Activated CD4-positive, alpha-beta T cell treated with anti-CD3 and anti-CD28 coated beads, Interleukin-2, amount 10 ng/mL, durations not matched to agents 7 days and 5 days (primary cell): ENCODE measurements at regions not wholly inside any gene's neighbourhood (a gene's known extent, or its start where the extent isn't known, plus 50 kb on each side); places are given as distances from the start of the nearest gene placed in this dataset.

Experiments
- CTCF ChIA-PET: fragments of 350-600 bp; sonication (Branson Sonifier 250); formaldehyde crosslinking; loops from one replicate; lab custom pipeline; 2021; ENCODE audit warnings: antibody characterized with exemption; lab: Charles Lee
- POLR2A ChIA-PET: fragments of 350-600 bp; sonication (Branson Sonifier 250); formaldehyde crosslinking; loops from one replicate; lab custom pipeline; 2021; ENCODE audit warnings: antibody characterized with exemption; lab: Charles Lee
- DNase-seq: peaks from one replicate; pipeline ENCODE4 v3.0.0-alpha.2; 2020
- H3K27ac Mint-ChIP-seq: one replicate; pipeline ENCODE4 v1.8.0; 2021; ENCODE audit warnings: mild to moderate bottlenecking, moderate library complexity, mixed read lengths
- H3K27me3 Mint-ChIP-seq: one replicate; pipeline ENCODE4 v1.8.0; 2021; ENCODE audit warnings: mixed read lengths
- H3K36me3 Mint-ChIP-seq: one replicate; pipeline ENCODE4 v1.8.0; 2021; ENCODE audit warnings: low read depth, mixed read lengths
- H3K4me1 Mint-ChIP-seq: one replicate; pipeline ENCODE4 v1.8.0; 2021; ENCODE audit warnings: mixed read lengths
- H3K4me3 Mint-ChIP-seq: one replicate; pipeline ENCODE4 v1.8.0; 2021; ENCODE audit warnings: mild to moderate bottlenecking, moderate library complexity, mixed read lengths
- H3K9me3 Mint-ChIP-seq: one replicate; pipeline ENCODE4 v1.8.0; 2021; ENCODE audit warnings: mixed read lengths

DNA sequence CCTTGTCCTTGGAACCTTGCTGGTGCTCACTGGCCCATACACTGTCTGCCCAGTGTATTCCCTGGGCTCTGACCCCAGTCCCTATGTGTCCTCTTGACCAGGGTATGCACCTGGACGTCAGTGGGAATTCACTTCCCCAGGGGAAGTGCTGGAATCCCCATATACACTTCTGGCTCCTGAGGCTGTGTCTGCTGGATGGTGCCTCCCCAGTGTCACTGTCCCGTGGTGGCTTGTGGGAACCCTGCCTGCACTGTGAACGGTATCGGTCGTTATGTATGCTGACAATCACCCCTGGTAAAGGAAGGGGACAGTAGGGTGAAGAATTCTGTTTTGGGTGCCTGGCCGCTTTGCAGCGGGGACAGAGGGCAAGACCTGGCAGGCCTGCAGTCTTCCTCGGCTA is 95.9 kb downstream of the RRM1 start:
- peaks cover 18% of the 10 kb centered on the region for H3K4me1 Mint-ChIP-seq
- no peak for DNase-seq
- H3K4me3 Mint-ChIP-seq = no peak overlapping the region
- CTCF ChIA-PET = no interaction called here
- H3K36me3 Mint-ChIP-seq = no peaks in the 10 kb centered on the region
- no peak overlapping the region for H3K27ac Mint-ChIP-seq
- peaks cover 2% of the 10 kb centered on the region for H3K27me3 Mint-ChIP-seq
- no peaks in the 10 kb centered on the region for H3K9me3 Mint-ChIP-seq
- POLR2A ChIA-PET = no interaction called here

DNA sequence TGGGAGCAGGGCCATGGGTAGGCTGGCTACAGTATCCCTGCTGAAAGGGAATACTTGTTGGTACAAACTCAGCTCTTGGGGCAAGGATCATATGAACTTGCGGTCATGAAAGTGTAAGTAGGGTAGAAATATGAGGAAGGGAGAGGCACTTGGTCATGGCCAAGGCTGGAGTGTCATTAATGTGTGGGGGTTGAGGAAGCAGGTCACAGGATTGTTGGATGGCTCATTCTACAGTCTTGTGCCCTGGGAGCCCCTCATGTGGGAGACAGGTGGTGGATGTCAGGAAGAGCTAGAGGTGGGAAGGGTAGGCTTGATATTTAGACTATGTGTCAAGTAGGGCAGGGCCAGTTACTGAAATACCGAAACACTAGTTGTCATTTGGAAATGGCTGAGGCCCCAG is 95.5 kb downstream of the RRM1 start:
- H3K27ac Mint-ChIP-seq = no peak overlapping the region
- peaks cover 2% of the 10 kb centered on the region for H3K27me3 Mint-ChIP-seq
- CTCF ChIA-PET = no interaction called here
- H3K9me3 Mint-ChIP-seq = no peaks in the 10 kb centered on the region
- DNase-seq = no peak
- H3K4me3 Mint-ChIP-seq = no peak overlapping the region
- H3K36me3 Mint-ChIP-seq = no peaks in the 10 kb centered on the region
- H3K4me1 Mint-ChIP-seq = peaks cover 22% of the 10 kb centered on the region
- POLR2A ChIA-PET = no interaction called here
